Gastroesophageal sphincter (tissue), 4 donors: ENCODE measurements at regions not wholly inside any gene's neighbourhood (a gene's known extent, or its start where the extent isn't known, plus 50 kb on each side); places are given as distances from the start of the nearest gene placed in this dataset.
A peak's percentile ranks its signal among the peaks of the same experiment; 100 is the strongest.

Experiments used
- ATAC-seq: fragments of 150-250 bp; one replicate; pipeline ENCODE4 v1.9.1; 2016; ENCODE audit warnings: mild to moderate bottlenecking, moderate library complexity
- H3K27ac ChIP-seq, 4 donors: fragments of 200-600 bp; sonication (generic) in 3 of 4; 1 replicate in 3 of 4; 2 replicates in 1 of 4; pipeline ENCODE4 v1.5.1; 2016 to 2019
- H3K27me3 ChIP-seq: fragments of 200-600 bp; sonication (generic); one replicate; pipeline ENCODE4 v1.5.1; 2019
- H3K36me3 ChIP-seq, 2 donors: fragments of 200-600 bp; sonication (generic); one replicate each; pipeline ENCODE4 v1.5.1; 2019; ENCODE audit warnings: control low read depth in 1 of 2
- H3K4me1 ChIP-seq, 3 donors: fragments of 200-600 bp; sonication (generic); 1 replicate in 2 of 3; 2 replicates in 1 of 3; pipeline ENCODE4 v1.5.1; 2016 to 2019; ENCODE audit warnings: control low read depth in 2 of 3
- H3K4me3 ChIP-seq, 2 donors: fragments of 200-600 bp; sonication (generic); one replicate each; pipeline ENCODE4 v1.5.1; 2019; ENCODE audit warnings: mild to moderate bottlenecking in 1 of 2, moderate library complexity in 1 of 2
- H3K9me3 ChIP-seq, 3 donors: fragments of 200-600 bp; sonication (generic); one replicate each; pipeline ENCODE4 v1.5.1; 2017 to 2019; ENCODE audit warnings: control low read depth in 2 of 3
- EP300 ChIP-seq: sonication (generic); formaldehyde crosslinking; IDR thresholded peaks from one replicate; pipeline ENCODE4 v1.6.1; 2017; ENCODE audit warnings: antibody characterized with exemption, mild to moderate bottlenecking
- POLR2A ChIP-seq, 2 donors: fragments of 450-650 bp; IDR thresholded peaks; one replicate each; pipeline ENCODE4 v1.6.1; 2017; ENCODE audit warnings: antibody characterized with exemption in 2 of 2, mild to moderate bottlenecking in 2 of 2, moderate library complexity in 1 of 2
- POLR2AphosphoS5 ChIP-seq: sonication (generic); formaldehyde crosslinking; IDR thresholded peaks from one replicate; pipeline ENCODE4 v1.6.1; 2017; ENCODE audit warnings: antibody characterized with exemption
- WGBS, 2 donors: methylation state at CpG; one replicate each; pipeline ENCODE4 v1.1.5; 2018; ENCODE audit warnings: low coverage in 1 of 2; 5-methylcytosine and 5-hydroxymethylcytosine counted together
- TF ChIP-seq, protein P1 (sequence below), 4 experiments: fragments of 200-600 bp in 2 of 4; fragments of 450-650 bp in 2 of 4; sonication (generic) in 1 of 4; IDR thresholded peaks; one replicate each; pipeline ENCODE4 v1.5.1; 2017 to 2019; ENCODE audit warnings: antibody characterized with exemption in 4 of 4, mild to moderate bottlenecking in 2 of 4, moderate library complexity in 2 of 4

DNA sequence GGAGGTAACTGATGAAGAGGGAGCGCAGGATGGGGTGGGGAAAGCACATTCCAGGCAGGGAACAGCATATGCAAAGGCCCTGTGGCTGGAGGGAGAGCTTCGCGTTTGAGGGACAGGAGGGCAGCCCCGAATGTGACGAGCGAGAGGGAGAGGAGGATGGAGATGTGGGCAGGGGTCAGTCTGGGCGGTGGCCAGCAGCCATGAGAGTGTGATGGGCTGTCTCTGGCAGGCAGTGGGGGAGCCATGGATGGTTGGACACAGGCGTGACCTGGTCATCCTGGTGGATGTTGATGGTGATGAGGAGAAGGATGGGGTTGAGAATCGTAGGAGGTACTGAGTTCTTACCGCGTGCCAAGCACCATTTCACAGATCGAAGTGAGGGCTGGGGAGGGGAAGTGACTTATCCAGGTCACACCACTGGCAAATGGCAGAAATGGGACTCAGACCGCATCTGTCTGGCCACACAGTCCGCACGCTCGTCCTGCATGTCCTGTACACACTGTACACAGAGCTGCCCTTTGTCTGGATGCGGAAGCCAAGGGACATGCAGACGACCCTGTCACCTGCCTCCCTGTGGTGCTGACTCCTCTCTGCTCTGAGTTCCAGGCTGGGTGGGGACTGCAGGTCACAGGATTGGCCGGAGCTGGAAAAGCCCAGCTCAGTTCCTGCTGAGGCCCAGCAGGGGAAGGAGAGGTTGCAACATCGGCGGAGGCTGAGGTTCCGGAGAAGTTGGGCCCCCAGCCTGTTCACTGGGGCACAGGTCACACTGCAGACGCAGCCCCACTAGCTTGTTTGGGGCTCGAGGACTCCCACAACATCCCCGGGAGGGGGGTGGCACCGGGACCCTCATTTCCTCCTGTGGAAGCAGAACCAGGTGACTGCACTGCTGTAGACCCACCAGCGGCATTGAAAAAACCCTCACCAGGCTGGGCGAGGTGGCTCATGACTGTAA, 165.6 kb upstream of the IER5L start:
- Histone ChIP-seq H3K9me3 (no peaks in the 10 kb centered on the region), H3K36me3 (no peaks in the 10 kb centered on the region), H3K4me3 (no peak overlapping the region), H3K27me3 (no peaks in the 10 kb centered on the region), H3K27ac (peak overlapping the region in 3 of 4 donors; percentile 57 to 76 (median 71)), H3K4me1 (peaks cover 0 to 23% (median 0%) of the 10 kb centered on the region in 3 donors)
- TF ChIP-seq, protein P1, sequence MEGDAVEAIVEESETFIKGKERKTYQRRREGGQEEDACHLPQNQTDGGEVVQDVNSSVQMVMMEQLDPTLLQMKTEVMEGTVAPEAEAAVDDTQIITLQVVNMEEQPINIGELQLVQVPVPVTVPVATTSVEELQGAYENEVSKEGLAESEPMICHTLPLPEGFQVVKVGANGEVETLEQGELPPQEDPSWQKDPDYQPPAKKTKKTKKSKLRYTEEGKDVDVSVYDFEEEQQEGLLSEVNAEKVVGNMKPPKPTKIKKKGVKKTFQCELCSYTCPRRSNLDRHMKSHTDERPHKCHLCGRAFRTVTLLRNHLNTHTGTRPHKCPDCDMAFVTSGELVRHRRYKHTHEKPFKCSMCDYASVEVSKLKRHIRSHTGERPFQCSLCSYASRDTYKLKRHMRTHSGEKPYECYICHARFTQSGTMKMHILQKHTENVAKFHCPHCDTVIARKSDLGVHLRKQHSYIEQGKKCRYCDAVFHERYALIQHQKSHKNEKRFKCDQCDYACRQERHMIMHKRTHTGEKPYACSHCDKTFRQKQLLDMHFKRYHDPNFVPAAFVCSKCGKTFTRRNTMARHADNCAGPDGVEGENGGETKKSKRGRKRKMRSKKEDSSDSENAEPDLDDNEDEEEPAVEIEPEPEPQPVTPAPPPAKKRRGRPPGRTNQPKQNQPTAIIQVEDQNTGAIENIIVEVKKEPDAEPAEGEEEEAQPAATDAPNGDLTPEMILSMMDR (IDR thresholded peaks at IDR 0.05) = peak in 2 of 4 experiments; percentile 27 to 42
- TF ChIP-seq EP300 = no peak
- WGBS, 2 donors = 84 to 85% methylated on average over 9 to 11 of the region's 28 CpGs
- peak; percentile 82 for ATAC-seq

- no peak for ATAC-seq
- Histone ChIP-seq H3K9me3 (no peaks in the 10 kb centered on the region), H3K36me3 (no peaks in the 10 kb centered on the region), H3K27ac (peak overlapping the region in 3 of 4 donors; percentile 57 to 76 (median 71)), H3K27me3 (no peaks in the 10 kb centered on the region), H3K4me3 (no peak overlapping the region), H3K4me1 (peaks cover 0 to 25% (median 0%) of the 10 kb centered on the region in 3 donors)
- TF ChIP-seq POLR2A (IDR thresholded peaks at IDR 0.05) (no peak), POLR2AphosphoS5 (no peak), EP300 (no peak)
- TF ChIP-seq, protein P1 (IDR thresholded peaks at IDR 0.05) = no peak
- WGBS, 2 donors = 91% methylated on average over 6 of the region's 16 CpGs; no CpG with 5 or more reads in 1 of the 2 donors
Observed at GRCh38 chr9:129342591-129343423, 164.7 kb upstream of the IER5L start.

- WGBS, 2 donors = 80 to 100% methylated on average over 1 to 5 of the region's 8 CpGs
- TF ChIP-seq EP300 (no peak), POLR2AphosphoS5 (no peak), POLR2A (IDR thresholded peaks at IDR 0.05) (no peak)
- TF ChIP-seq, protein P1 (IDR thresholded peaks at IDR 0.05) = no peak
Observed at GRCh38 chr9:129341987-129342348, 163.9 kb upstream of the IER5L start.

DNA sequence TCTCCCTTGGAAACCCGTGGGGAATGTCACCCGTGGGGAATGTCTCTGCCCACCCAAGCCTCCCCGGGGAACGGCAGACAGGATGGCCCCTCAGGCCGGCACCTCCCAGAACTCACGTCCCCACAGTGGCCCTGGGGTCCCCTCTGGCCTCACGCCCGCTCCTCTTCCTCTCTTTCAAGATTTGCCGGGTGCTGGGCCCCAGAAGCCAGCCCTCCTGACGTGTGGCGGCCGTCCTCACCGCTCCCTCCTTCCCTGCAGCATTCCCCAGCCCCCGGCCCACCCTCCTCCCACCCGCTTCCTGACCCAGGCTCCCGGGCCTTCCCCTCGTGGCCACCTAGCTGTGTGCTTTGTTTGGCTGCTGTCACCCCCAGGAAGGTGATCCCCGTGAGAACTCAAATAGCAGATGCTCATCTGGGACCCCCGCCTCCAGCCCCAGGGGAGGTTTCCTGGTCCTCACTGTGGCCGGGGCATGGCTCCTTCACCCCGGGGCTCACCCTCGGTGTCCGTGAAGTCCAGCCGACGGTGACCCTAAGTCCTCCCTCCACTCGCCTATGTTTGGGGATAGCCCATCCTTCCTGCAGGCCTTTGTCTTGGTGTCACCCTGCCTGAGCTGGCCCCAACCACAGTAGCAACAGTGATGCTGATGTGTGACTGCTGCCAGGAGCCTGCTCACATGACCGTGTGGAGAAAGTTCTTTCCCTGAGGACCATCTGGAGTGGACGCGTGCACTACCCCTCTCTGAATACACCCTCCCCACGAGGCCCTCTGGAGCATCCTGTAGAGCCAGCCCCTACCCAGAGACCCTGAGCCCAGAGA, 163.3 kb upstream of the IER5L start:
- TF ChIP-seq POLR2AphosphoS5 (no peak), EP300 (no peak), POLR2A (IDR thresholded peaks at IDR 0.05) (no peak)
- TF ChIP-seq, protein P1 (IDR thresholded peaks at IDR 0.05) = no peak
- Histone ChIP-seq H3K36me3 (no peaks in the 10 kb centered on the region), H3K4me3 (no peak overlapping the region), H3K9me3 (no peaks in the 10 kb centered on the region), H3K27me3 (no peaks in the 10 kb centered on the region), H3K4me1 (peaks cover 0 to 39% (median 10%) of the 10 kb centered on the region in 3 donors), H3K27ac (peak overlapping the region in 3 of 4 donors; percentile 14 to 19 (median 14))
- 40 to 68% methylated on average over 1 to 19 of the region's 30 CpGs for WGBS, 2 donors
- no peak for ATAC-seq

More at GRCh38 chr9:129341987-129342348, 163.9 kb upstream of the IER5L start:
- no peak for ATAC-seq
- Histone ChIP-seq H3K4me3 (no peak overlapping the region), H3K4me1 (peaks cover 0 to 33% (median 5%) of the 10 kb centered on the region in 3 donors), H3K36me3 (no peaks in the 10 kb centered on the region), H3K9me3 (no peaks in the 10 kb centered on the region), H3K27me3 (no peaks in the 10 kb centered on the region), H3K27ac (peak overlapping the region in 1 of 4 donors; percentile 10)
